ENCODE measurements at regions not wholly inside any gene's neighbourhood (a gene's known extent, or its start where the extent isn't known, plus 50 kb on each side); places are given as distances from the start of the nearest gene placed in this dataset.

DNA sequence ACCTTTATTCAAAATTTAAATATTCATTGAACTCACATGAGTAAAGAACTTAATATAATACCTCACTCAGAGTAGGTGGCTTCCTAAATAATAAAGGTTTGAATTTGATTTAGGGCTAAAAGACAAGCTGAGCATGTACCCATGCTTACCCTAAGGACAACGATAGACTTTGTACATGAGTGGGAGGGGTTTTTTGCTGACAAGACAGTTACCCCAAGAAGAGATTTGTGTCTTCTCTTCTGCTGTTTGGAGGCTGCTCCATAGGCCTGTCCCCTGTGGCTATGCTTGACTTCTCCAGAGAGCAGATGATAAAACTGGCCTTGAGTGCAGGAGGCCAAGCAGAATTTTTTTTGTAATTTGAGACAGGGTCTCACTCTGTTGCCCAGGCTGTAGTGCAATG is 383.9 kb downstream of the TMEM182 start:
- TF ChIP-seq SIN3A (IDR thresholded peaks at IDR 0.05; ENCODE audit: borderline replicate concordance, insufficient read depth, low read depth, low read length) = no peak
- TF ChIP-seq REST (IDR thresholded peaks at IDR 0.05; ENCODE audit: insufficient read depth in 1 of 2, low read depth in 2 of 2, low read length in 1 of 2) = no peak
- TF ChIP-seq CTCF (IDR thresholded peaks at IDR 0.05) = no peak
- TF ChIP-seq TCF7L2 (IDR thresholded peaks at IDR 0.05; ENCODE audit: low read depth, low read length) = no peak
- TF ChIP-seq POLR2AphosphoS5 (IDR thresholded peaks at IDR 0.05; ENCODE audit: low read depth, low read length) = no peak
- ChIA-PET POLR2A (no interaction called here), CTCF (no interaction called here)
- no TSS peak for BruUV-seq (replicated peaks)
- Histone ChIP-seq H3K36me3 (ENCODE audit: control insufficient read depth, insufficient read depth, low read length) (no peaks in the 10 kb centered on the region), H3K4me3 (ENCODE audit: low read depth in 2 of 2, low read length in 2 of 2) (no peak overlapping the region), H3K9me3 (ENCODE audit: control insufficient read depth, insufficient read depth, low read depth, low read length) (no peaks in the 10 kb centered on the region), H3K4me1 (ENCODE audit: control insufficient read depth, insufficient read depth, low read length) (no peaks in the 10 kb centered on the region), H3K27ac (ENCODE audit: low read length) (no peak overlapping the region), H3K27me3 (ENCODE audit: control insufficient read depth, insufficient read depth, low read length) (no peaks in the 10 kb centered on the region)
- intact Hi-C loops (cut with micrococcal nuclease; ENCODE audit: unreplicated experiment) (no loop called here), in situ Hi-C loops (cut with HindIII; ENCODE audit: low pct_unique_long_range_greater_than_20kb, low sequenced_read_pairs) (no loop called here)
- ATAC-seq (no peak), DNase-seq (ENCODE audit: low read depth, low spot score) (no peak)

- Histone ChIP-seq H3K9me3 (ENCODE audit: control insufficient read depth, insufficient read depth, low read depth, low read length) (no peaks in the 10 kb centered on the region), H3K4me3 (ENCODE audit: low read depth in 2 of 2, low read length in 2 of 2) (no peak overlapping the region), H3K27ac (ENCODE audit: low read length) (no peak overlapping the region), H3K4me1 (ENCODE audit: control insufficient read depth, insufficient read depth, low read length) (no peaks in the 10 kb centered on the region), H3K36me3 (ENCODE audit: control insufficient read depth, insufficient read depth, low read length) (no peaks in the 10 kb centered on the region), H3K27me3 (ENCODE audit: control insufficient read depth, insufficient read depth, low read length) (peaks cover 3% of the 10 kb centered on the region; the same call in 1 of the 2 replicates)
- TF ChIP-seq TCF7L2 (IDR thresholded peaks at IDR 0.05; ENCODE audit: low read depth, low read length) (no peak), REST (IDR thresholded peaks at IDR 0.05; ENCODE audit: insufficient read depth in 1 of 2, low read depth in 2 of 2, low read length in 1 of 2) (no peak), CTCF (IDR thresholded peaks at IDR 0.05) (no peak), POLR2AphosphoS5 (IDR thresholded peaks at IDR 0.05; ENCODE audit: low read depth, low read length) (no peak), SIN3A (IDR thresholded peaks at IDR 0.05; ENCODE audit: borderline replicate concordance, insufficient read depth, low read depth, low read length) (no peak)
- CTCF ChIA-PET = no interaction called here
- no TSS peak for BruUV-seq (replicated peaks)
- in situ Hi-C loops (cut with HindIII; ENCODE audit: low pct_unique_long_range_greater_than_20kb, low sequenced_read_pairs) = no loop called here
- intact Hi-C loops (cut with micrococcal nuclease; ENCODE audit: unreplicated experiment) = no loop called here
- ATAC-seq = no peak
- DNase-seq (ENCODE audit: low read depth, low spot score) = no peak
- POLR2A ChIA-PET = no interaction called here
These were observed 389.2 kb downstream of the TMEM182 start for GRCh38 chr2:103151046-103151445.

Data from Panc1 (cell line).